SK-N-SH (cell line): ENCODE measurements at regions not wholly inside any gene's neighbourhood (a gene's known extent, or its start where the extent isn't known, plus 50 kb on each side); places are given as distances from the start of the nearest gene placed in this dataset.

Experiments
- CTCF ChIA-PET: fragments of 300-600, 350-600 bp; formaldehyde crosslinking; extraction: SDS; loops from one replicate; lab custom pipeline; 2021; lab: Yijun Ruan, JAX
- POLR2A ChIA-PET: fragments of 350-600 bp; sonication (Branson Sonifier 250); formaldehyde crosslinking; extraction: SDS; loops from one replicate; lab custom pipeline; 2020; ENCODE audit warnings: antibody characterized with exemption, inconsistent platforms; lab: Yijun Ruan, JAX
- DNase-seq: peaks from one replicate; pipeline ENCODE4 v3.0.0; 2012
- H2AFZ ChIP-seq: fragments of 200-600 bp; sonication (generic); 2 replicates; pipeline ENCODE4 v1.8.1; 2016; ENCODE audit warnings: antibody characterized with exemption, mild to moderate bottlenecking, low read depth
- H3F3A ChIP-seq: fragments of 200-600 bp; sonication (generic); replicated peaks from 2 replicates; pipeline ENCODE3; 2016; ENCODE audit warnings: antibody characterized with exemption, mild to moderate bottlenecking; ENCODE audit not compliant: insufficient read depth
- H3K27ac ChIP-seq, 2 experiments: fragments of 200-500 bp in 1 of 2; fragments of 200-600 bp in 1 of 2; sonication (Bioruptor generic) in 1 of 2; sonication (generic), shearing (Covaris generic) in 1 of 2; 2 replicates each; pipeline versions ENCODE4 v1.5.1 to v1.6.1; 2014 to 2016; ENCODE audit warnings: low read depth in 2 of 2, inconsistent platforms in 1 of 2, low read length in 1 of 2, mild to moderate bottlenecking in 1 of 2, mixed read lengths in 1 of 2
- H3K27me3 ChIP-seq: fragments of 200-600 bp; sonication (generic), shearing (Covaris generic); 2 replicates; pipeline ENCODE4 v1.6.1; 2016; ENCODE audit warnings: mixed run types; ENCODE audit not compliant: insufficient read depth
- H3K36me3 ChIP-seq, 2 experiments: fragments of 200-500 bp in 1 of 2; fragments of 200-600 bp in 1 of 2; sonication (Bioruptor generic) in 1 of 2; sonication (generic) in 1 of 2; replicated peaks in 1 of 2; 2 replicates each; pipeline versions ENCODE3 to v1.5.1; 2014 to 2016; ENCODE audit warnings: low read length in 1 of 2, mild to moderate bottlenecking in 1 of 2; ENCODE audit not compliant: insufficient read depth in 2 of 2, control insufficient read depth in 1 of 2
- H3K4me1 ChIP-seq, 2 experiments: fragments of 200-500 bp in 1 of 2; fragments of 200-600 bp in 1 of 2; sonication (Bioruptor generic) in 1 of 2; sonication (generic), shearing (Covaris generic) in 1 of 2; 2 replicates each; pipeline versions ENCODE4 v1.5.1 to v1.6.1; 2014 to 2016; ENCODE audit warnings: low read depth in 1 of 2, low read length in 1 of 2, mixed run types in 1 of 2; ENCODE audit not compliant: insufficient read depth in 2 of 2, control insufficient read depth in 1 of 2
- H3K4me2 ChIP-seq: fragments of 200-600 bp; sonication (generic), shearing (Covaris generic); 2 replicates; pipeline ENCODE4 v1.6.1; 2017; ENCODE audit warnings: mixed run types
- H3K4me3 ChIP-seq, 2 experiments: fragments of 200-500 bp in 1 of 2; fragments of 200-600 bp in 1 of 2; sonication (Bioruptor generic) in 1 of 2; sonication (generic), shearing (Covaris generic) in 1 of 2; 2 replicates each; pipeline versions ENCODE4 v1.5.1 to v1.8.1; 2014 to 2016; ENCODE audit warnings: low read depth in 2 of 2, inconsistent platforms in 1 of 2, low read length in 1 of 2, mild to moderate bottlenecking in 1 of 2, mixed read lengths in 1 of 2, moderate library complexity in 1 of 2
- H3K79me2 ChIP-seq: fragments of 200-600 bp; sonication (generic); 2 replicates; pipeline ENCODE4 v1.8.1; 2017; ENCODE audit warnings: mild to moderate bottlenecking; ENCODE audit not compliant: insufficient read depth
- H3K9ac ChIP-seq: fragments of 200-600 bp; sonication (generic); 2 replicates; pipeline ENCODE4 v1.6.1; 2017; ENCODE audit warnings: mixed run types
- H3K9me2 ChIP-seq: fragments of 200-600 bp; sonication (generic); 2 replicates; pipeline ENCODE4 v1.6.1; 2017; ENCODE audit warnings: mixed run types
- H3K9me3 ChIP-seq: fragments of 200-600 bp; sonication (generic); 2 replicates; pipeline ENCODE4 v1.6.1; 2017; ENCODE audit warnings: mixed run types, mild to moderate bottlenecking, moderate library complexity
- H4K20me1 ChIP-seq: fragments of 200-600 bp; sonication (generic); 2 replicates; pipeline ENCODE4 v1.6.1; 2017; ENCODE audit warnings: mild to moderate bottlenecking, mixed run types; ENCODE audit not compliant: insufficient read depth
- EP300 ChIP-seq, 2 experiments: IDR thresholded peaks; 2 replicates each; pipeline versions ENCODE4 v1.4.0 to v1.6.1; 2012; ENCODE audit warnings: borderline replicate concordance in 1 of 2, low read depth in 1 of 2, low read length in 1 of 2
- EZH2phosphoT487 ChIP-seq: fragments of 200-600 bp; sonication (generic); IDR thresholded peaks from 2 replicates; pipeline ENCODE4 v1.6.1; 2017; ENCODE audit warnings: low read depth, mixed run types, mild to moderate bottlenecking, antibody characterized with exemption, moderate library complexity, borderline replicate concordance
- FOXJ3 ChIP-seq: sonication (generic); formaldehyde crosslinking; IDR thresholded peaks from 2 replicates; pipeline ENCODE4 v1.5.1; 2020; ENCODE audit warnings: mild to moderate bottlenecking, missing genetic modification reagents
- GABPA ChIP-seq: IDR thresholded peaks from 2 replicates; pipeline ENCODE4 v1.4.0; 2012; ENCODE audit warnings: low read depth, mild to moderate bottlenecking
- JUND ChIP-seq: IDR thresholded peaks from 2 replicates; pipeline ENCODE4 v1.4.0; 2012
- MEF2A ChIP-seq: IDR thresholded peaks from 2 replicates; pipeline ENCODE4 v1.4.0; 2012; ENCODE audit warnings: low read depth, borderline replicate concordance
- MXI1 ChIP-seq: IDR thresholded peaks from 2 replicates; pipeline ENCODE4 v1.6.1; 2012; ENCODE audit warnings: mild to moderate bottlenecking, low read depth, low read length, improper control_type of control experiment
- NRF1 ChIP-seq: IDR thresholded peaks from 2 replicates; pipeline ENCODE4 v1.6.1; 2012; ENCODE audit warnings: low read depth, mild to moderate bottlenecking, low read length
- POLR2AphosphoS5 ChIP-seq: IDR thresholded peaks from 2 replicates; pipeline ENCODE4 v1.6.1; 2012; ENCODE audit warnings: low read depth, low read length
- RCOR1 ChIP-seq: fragments of 150-350 bp; IDR thresholded peaks from 2 replicates; pipeline ENCODE4 v1.6.1; 2017; ENCODE audit warnings: antibody characterized with exemption, low read length
- RFX5 ChIP-seq: IDR thresholded peaks from 2 replicates; pipeline ENCODE4 v1.6.1; 2012; ENCODE audit warnings: mild to moderate bottlenecking, improper control_type of control experiment, low read length
- TAF1 ChIP-seq: IDR thresholded peaks from 2 replicates; pipeline ENCODE4 v1.6.1; 2012; ENCODE audit warnings: low read depth, mild to moderate bottlenecking, low read length, moderate library complexity, borderline replicate concordance
- USF2 ChIP-seq: fragments of 150-350 bp; IDR thresholded peaks from 2 replicates; pipeline ENCODE4 v1.6.1; 2017; ENCODE audit warnings: antibody characterized with exemption, low read length, low read depth, borderline replicate concordance
- YY1 ChIP-seq: IDR thresholded peaks from 2 replicates; pipeline ENCODE4 v1.4.0; 2012; ENCODE audit warnings: low read depth, mild to moderate bottlenecking
- WGBS: methylation state at CpG from one replicate; pipeline ENCODE4 v1.1.6; 2017; ENCODE audit warnings: low lambda C conversion rate; 5-methylcytosine and 5-hydroxymethylcytosine counted together
- TF ChIP-seq, protein P1 (sequence below): IDR thresholded peaks from 2 replicates; pipeline ENCODE4; 2012
- TF ChIP-seq, protein P2 (sequence below): fragments of 150-350 bp; IDR thresholded peaks from 2 replicates; pipeline ENCODE4 v1.6.1; 2016; ENCODE audit warnings: mild to moderate bottlenecking, low read depth, low read length

DNA sequence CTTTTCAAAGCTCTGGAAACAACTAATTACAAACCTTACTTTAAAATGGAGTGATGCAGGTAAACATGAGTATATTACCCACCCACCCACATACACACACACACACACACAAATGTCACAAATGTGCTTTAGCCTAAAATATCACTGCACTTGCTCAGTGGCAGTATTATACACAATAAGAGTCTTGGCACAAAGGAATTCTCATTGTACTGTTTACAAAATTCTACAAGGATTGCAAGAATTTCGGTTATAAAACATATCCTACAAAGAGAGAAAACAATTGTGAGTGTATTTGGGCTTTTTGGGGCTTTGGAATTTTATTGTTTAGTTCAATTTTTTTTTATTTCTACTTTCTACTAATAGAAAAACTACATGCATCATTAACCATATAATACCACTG is 113.2 kb upstream of the BEND6 start:
- Histone ChIP-seq H3K9me2 (no peaks in the 10 kb centered on the region), H3K9ac (peak overlapping the region; percentile 92), H3K27ac (peak overlapping the region in 1 of 2 experiments; percentile 82; a peak in 2 of 4 replicates), H3K4me3 (peak overlapping the region; percentile 80 to 95), H4K20me1 (peaks cover 52% of the 10 kb centered on the region), H3K9me3 (no peaks in the 10 kb centered on the region), H3K79me2 (peaks cover 90% of the 10 kb centered on the region), H2AFZ (no peak overlapping the region), H3F3A (peaks cover 41% of the 10 kb centered on the region), H3K36me3 (peaks cover 0 to 2% of the 10 kb centered on the region in 2 experiments)
- ChIA-PET POLR2A (interaction anchor here (0.8 kb wide), 1 partner anchor 10 kb away, joined by 3 read pairs; no protein-coding TSS in a partner anchor), CTCF (interaction anchor here (0.7 to 3.8 kb wide), 6 partner anchors 10 to 233 kb away, joined by 3 to 16 read pairs (median 4); no protein-coding TSS in a partner anchor)
- WGBS = 14% methylated on average over 1 of the region's 1 CpG
- TF ChIP-seq MXI1 (no peak), FOXJ3 (CRISPR knock-in tag) (no peak), MEF2A (no peak), JUND (no peak), EZH2phosphoT487 (no peak), RCOR1 (no peak), YY1 (no peak), GABPA (no peak), NRF1 (no peak), EP300 (IDR thresholded peaks at IDR 0.05; ENCODE audit: borderline replicate concordance in 1 of 2, low read depth in 1 of 2, low read length in 1 of 2) (no peak), POLR2AphosphoS5 (no peak), RFX5 (no peak), TAF1 (no peak), USF2 (no peak)
- TF ChIP-seq, protein P1, sequence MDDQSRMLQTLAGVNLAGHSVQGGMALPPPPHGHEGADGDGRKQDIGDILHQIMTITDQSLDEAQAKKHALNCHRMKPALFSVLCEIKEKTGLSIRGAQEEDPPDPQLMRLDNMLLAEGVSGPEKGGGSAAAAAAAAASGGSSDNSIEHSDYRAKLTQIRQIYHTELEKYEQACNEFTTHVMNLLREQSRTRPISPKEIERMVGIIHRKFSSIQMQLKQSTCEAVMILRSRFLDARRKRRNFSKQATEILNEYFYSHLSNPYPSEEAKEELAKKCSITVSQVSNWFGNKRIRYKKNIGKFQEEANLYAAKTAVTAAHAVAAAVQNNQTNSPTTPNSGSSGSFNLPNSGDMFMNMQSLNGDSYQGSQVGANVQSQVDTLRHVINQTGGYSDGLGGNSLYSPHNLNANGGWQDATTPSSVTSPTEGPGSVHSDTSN = no peak
- TF ChIP-seq, protein P2, sequence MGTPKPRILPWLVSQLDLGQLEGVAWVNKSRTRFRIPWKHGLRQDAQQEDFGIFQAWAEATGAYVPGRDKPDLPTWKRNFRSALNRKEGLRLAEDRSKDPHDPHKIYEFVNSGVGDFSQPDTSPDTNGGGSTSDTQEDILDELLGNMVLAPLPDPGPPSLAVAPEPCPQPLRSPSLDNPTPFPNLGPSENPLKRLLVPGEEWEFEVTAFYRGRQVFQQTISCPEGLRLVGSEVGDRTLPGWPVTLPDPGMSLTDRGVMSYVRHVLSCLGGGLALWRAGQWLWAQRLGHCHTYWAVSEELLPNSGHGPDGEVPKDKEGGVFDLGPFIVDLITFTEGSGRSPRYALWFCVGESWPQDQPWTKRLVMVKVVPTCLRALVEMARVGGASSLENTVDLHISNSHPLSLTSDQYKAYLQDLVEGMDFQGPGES = no peak
- TF ChIP-seq, all 33 proteins: peak for 0
- H3K4me1 ChIP-seq = peaks cover 17 to 23% of the 10 kb centered on the region in 2 experiments; a peak in 3 of 4 replicates
- DNase-seq = no peak
- H3K27me3 ChIP-seq = no peaks in the 10 kb centered on the region
- peak overlapping the region; percentile 80 for H3K4me2 ChIP-seq
